Skin of body (tissue), 1 donor: ENCODE measurements at regions not wholly inside any gene's neighbourhood (a gene's known extent, or its start where the extent isn't known, plus 50 kb on each side); places are given as distances from the start of the nearest gene placed in this dataset.
A peak's percentile ranks its signal among the peaks of the same experiment; 100 is the strongest.
"Not testable (repeated sequence)": the region's sequence is repeated elsewhere in the genome, so short reads cannot be mapped to it uniquely, and the experiment has no call there.

Source experiments
- DNase-seq: peaks from one replicate; lab custom pipeline; 2025; lab: John Stamatoyannopoulos, UW

GRCh38 chr13:52565324-52565723 lies 76.9 kb upstream of the HNRNPA1L2 start:
- DNase-seq: not testable (repeated sequence)

- DNase-seq: peak; percentile 8
These were observed 72.2 kb upstream of the HNRNPA1L2 start for GRCh38 chr13:52569904-52570602.

- DNase-seq: not testable (repeated sequence)
These were observed 71.1 kb upstream of the HNRNPA1L2 start for GRCh38 chr13:52571163-52571562.

- not testable (repeated sequence) for DNase-seq
These were observed 59.3 kb upstream of the HNRNPA1L2 start for GRCh38 chr13:52582962-52583361.
